ENCODE measurements at regions not wholly inside any gene's neighbourhood (a gene's known extent, or its start where the extent isn't known, plus 50 kb on each side); places are given as distances from the start of the nearest gene placed in this dataset.
"Not testable (repeated sequence)": the region's sequence is repeated elsewhere in the genome, so short reads cannot be mapped to it uniquely, and the experiment has no call there.

DNA sequence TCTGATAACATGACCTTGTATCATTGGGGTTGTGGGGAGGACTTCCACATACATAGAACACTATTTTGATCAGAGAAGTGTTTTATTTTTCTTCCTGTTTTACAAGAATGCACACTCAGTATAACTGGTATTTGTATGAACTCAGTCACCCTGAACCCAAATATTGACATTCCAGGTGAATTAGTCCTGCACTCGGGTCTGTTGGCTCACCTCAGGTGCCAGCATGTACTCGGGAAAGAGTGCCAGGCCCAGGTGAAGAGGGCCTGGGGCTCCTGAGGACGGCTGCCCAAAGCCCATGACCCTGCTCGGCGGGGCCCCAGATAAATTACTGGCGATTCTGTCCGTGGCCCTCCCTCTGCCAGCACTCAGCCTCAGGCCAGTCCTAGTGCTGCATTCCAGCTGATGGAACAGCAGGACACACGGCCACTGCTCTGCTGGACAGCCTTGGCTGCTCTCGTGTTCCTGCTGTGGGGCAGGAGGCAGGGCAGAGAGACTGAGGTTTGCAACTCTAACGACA lies 75.4 kb upstream of the TMPRSS2 start:
- no peak for DNase-seq

DNA sequence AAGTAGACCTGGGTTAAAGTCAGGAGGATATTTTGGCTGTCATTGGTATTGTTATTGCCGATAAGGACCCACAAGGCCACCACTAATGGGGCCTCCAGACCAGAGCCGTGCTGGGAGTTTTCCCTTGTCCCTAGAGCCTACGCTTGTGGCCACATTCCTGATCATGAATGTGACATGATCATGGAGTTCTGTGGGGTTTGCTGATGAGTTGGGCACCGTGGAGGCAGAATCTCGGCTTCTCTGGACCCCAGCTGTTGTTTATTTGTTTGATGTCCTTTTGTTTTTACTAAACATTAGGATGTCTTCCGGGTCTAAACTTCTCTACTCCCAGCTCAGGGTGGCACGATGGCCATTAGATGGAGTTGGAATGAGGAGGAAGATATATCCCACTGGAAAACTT lies 74.9 kb upstream of the TMPRSS2 start:
- no peak for DNase-seq

DNA sequence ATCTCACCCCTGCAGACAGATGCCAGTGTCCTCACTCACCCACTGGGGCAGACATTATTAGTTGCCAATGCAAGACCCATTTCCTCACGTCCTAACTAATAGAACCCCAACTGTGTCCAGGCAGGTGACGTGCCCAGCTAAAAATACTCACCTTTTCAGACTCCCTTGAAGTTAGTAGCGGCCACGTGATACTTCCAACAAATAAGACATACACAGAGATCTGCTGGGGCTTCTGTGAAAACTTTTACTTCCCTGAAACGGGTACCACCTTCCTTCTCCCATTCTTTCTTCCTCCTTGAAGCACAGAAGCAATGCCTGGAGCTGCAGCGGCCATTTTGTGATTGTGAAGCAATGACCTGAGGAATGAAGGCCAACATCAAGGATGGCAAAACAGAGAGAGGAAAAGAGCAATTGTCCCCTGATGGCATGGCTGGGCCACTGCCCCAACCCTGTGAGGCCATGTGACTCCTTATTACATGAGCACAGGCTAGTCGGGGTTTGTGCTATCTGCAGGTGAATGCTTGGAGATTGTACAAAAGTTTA lies 74.4 kb upstream of the TMPRSS2 start:
- DNase-seq: no peak

DNA sequence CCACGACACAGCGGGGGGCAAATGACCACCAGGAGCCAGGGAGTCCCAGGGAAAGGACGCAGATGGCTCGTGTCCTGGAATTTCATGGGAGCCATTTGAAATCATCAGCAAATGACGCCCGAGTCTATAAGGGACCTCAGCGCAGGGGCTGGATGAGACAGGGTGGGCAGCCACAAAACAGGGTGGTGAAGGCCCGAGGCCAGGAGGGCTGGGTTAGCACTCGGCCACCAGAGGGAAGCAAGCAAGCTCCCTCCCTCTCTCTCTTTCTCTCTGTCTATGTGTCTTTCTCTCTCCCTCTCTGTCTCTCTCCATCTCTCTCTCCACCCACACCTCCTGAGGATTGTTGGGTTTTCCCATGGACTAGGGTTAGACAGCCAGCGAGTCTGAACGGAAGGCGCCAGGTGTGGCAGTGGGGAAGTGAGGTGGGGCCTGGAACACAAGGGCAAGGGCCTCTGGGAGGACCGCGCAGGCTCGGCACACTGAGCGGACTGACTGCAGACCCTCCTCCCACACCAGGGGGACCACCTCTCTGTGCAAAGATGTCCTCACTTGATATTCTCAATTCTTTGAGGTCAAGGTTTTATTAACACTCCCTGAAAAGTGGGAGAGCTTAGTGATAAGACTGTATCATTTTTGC lies 73.8 kb upstream of the TMPRSS2 start:
- DNase-seq: no peak

DNA sequence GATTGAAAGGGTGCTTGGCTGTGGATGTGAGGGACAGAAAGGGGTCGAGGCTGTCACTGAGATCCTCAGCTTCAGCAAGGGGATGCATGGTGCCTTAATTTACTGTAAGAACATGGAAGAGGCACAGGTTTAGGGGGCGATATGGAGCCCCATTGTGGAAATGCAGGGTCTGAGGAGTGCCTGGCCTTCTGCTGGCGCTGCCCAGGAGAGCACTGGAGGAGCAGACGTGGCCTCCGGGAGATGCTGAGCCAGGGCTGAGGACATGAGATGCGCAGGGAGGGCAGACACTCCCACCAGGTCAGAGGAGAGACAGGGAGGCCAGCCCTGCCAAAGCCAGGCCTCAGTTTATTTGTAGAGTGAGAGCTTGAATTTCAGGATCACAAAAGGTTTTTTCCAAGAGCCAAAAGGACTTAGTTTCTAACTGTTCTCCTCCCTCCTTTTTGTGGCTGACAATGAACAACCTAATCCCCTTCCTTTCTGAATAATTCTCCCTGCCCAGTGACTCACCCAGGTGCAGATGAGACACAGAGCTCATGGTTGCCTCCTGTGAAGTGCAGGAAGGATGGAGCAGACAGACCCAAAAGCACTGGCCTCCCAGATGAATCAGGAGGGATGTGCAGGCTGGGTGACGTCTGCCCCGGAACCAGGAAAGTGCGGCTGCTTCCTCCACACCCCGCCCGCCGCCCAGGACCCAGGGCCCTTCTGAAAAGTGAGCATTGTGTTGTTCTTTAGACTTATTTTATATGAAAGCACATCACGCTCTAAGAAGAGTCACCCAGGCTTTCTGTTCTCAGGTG lies 73.0 kb upstream of the TMPRSS2 start:
- DNase-seq: no peak

DNA sequence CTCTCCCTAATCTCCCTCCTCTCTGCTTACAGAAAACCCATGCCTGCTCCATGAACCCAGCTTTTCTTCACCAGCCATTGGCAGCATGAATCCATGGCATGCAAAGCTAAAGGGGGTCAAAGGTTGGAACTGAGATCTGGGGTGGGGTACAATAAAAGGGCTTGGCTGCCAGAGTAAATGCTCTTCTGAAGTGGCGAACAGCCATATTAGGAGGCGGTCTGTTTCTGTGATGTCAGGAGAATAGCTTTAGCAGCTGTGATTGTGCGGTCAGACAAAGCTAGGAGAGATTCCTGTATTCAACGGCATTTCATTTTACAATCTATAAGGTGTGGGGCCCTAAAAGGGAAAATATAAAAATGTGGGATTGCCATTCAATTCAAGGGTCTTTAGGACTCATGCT lies 71.7 kb upstream of the TMPRSS2 start:
- DNase-seq: no peak

DNA sequence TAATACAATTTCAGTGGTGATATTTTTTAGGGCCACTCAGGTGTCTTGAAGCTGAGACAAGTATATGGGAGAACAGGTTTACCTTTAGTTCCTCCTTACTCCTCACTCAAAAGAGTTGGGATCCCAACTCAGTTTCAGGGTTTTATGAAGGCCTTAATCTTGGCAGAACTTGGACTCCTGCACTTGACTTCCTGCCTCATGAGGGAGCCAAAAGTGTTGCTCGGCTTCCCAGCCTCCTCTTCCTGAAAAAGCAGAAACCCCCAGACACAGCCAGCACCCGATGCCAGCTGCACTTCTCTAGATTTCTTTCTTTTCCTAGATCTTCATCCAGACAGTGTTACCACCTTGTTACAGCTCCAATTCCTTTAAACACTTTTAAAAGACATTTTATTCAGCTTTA lies 70.8 kb upstream of the TMPRSS2 start:
- no peak for DNase-seq

DNA sequence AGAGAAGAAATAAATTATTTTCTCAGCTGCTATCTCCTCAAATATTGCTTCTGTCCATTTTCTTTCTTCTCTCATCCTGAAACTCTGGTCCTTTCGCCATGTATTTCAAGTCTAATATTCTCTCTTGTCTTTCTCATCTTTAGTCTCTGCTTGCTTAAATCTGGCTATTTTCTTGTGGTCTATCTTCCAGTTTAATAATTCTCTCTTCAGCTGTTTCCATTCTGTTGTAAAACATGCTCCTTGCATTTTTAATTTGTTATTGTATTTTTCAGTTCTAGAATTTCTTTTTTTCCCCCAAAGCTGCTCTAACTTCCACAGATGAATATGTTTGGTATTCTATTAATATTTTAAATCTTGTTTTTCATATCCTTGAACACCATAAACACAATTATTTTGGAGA lies 70.1 kb upstream of the TMPRSS2 start:
- no peak for DNase-seq

DNA sequence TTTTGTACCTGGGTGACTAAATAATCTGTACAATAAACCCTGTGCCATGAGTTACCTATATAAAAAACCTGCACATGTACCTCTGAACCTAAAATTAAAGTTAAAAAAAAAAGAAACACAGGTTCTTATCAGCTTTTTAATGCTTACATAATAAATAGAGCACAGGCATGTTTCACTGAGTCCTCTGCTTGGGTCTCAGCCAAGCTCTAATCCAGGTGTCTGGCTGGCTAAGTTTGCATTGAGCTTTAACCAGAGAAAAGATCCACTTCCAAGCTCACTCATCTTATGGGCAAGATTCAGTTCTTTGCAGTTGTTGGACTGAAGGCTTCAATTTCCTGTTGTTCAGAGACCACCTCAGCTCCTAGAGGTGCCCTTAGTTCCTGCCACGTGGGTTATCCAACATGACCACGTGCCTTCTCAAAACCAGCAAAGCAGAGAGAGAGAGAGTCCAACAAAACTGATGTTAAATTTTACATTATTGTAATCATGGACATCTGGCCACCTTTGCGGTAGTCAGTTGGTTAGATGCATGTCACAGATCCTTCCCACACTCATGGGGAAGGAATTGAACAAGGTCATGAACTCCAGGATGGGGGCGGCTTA lies 68.2 kb upstream of the TMPRSS2 start:
- DNase-seq: no peak

DNA sequence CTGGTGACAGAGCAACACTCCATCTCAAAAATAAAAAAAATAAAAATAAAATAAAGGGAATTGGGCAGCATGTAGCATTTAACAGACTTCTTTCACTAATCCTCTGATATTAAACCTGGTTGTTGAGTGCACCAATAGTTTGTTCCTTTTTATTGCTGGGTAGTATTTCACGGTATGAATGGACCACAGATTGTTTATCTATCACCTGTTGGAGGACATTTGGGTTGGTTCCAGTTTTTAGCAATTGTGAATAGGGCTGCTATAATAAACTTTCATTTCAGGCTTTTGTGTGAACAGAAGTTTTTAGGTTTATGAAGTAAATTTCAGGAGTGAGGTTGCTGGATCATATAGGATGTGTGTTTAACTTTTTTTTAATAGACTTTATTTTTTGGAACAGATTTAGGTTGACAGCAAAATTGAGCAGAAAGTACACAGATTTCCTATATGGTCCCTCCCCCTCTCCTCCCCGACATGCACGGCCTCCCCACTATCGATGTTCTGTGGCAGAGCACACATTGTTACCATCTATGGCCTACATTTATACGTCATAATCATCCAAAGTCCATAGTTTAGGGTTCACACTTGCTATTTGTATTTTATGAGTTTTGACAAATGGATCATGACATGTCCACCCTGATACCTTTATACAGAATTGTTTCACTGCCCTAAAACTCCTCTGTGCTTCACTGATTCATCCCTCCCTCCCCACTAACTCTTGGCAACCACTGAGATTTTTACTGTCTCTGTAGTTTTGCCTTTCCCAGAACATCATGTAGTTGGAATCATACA lies 66.1 kb upstream of the TMPRSS2 start:
- no peak for DNase-seq

DNA sequence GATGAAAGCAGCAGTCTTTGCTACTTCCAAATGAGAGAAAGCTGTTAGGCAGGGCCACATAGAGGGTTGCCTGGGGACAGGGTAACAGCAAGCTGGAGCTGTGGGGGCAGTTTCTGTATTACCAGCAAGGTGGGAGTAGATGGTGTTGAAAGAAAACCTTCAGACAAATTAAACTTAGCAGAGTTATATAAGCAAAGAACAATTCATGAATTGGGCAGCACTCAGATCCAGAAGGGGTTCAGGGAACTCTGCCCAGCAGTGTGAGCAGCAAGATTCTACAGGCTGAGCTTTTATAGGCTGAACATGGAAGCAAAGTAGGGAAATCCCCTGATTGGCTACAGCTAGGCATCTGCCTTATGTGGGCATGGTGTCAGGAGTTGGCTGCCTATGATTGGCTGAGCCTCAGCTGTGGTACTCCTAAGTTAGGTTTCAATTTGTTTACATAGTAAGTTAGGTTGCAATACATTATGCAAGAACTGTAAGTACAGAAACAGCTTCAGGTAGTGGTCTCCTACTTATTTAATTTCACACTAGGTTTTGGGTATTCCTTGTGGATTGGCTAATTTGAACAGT lies 64.1 kb upstream of the TMPRSS2 start:
- no peak for DNase-seq

DNA sequence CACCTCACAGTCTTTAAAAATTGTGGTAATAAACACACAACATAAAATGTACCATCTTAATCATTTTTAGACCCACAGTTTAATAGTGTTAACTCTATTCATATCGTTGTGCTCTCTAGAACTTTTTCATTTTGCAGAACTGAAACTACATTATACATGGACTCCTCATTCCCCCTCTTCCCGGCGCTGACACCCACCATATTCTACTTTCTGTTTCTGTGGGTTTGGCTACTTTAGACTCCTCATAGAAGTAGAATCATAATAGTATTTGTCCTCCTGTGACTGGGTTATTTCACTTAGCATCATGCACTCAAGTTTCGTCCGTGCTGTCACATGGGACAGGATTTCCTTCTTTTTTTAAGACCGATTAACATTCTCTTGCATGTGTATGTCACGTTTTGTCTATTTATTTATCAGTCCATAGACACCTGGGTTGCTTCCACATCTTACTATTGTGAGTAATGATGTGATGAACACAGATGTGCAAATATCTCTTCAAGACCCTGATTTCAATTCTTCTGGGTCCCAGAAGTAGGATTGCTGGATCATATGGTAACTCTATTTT lies 62.9 kb upstream of the TMPRSS2 start:
- no peak for DNase-seq

DNA sequence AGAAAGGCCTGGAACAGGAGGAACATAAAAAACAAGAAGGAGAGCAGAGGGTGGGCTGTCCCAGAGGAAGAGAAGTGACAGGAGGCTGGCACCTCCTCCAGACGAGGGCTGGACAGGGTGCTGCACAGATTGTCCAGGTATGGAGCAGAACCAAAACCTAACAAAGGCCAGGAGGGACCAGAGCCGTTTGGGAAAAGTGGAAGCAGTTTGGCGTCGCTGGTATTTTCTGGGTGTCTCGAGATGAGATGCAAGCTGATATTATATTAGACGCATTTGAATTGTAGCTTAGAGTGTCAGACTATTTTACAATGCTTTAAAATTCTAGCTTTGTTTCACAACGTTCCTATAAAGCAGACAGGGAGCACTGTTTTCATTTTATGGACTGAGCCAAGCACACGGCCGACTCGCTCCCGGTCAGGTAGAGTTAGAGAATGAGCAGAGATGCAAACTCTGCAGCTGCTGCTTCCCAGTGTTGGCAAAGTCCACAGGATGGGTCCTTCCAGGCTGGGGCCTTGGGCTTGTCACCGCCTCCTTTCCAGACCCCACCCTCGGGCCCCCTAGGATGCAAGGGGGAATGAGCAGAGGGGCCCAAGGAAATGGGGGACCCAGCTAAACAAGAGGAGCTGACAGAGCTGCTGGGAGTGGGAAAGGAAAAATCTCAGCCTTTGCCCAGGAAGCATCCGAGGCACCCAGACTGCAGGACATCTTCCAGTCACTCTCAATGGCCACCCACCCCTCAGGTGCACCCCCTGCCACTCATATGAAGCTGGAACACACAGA lies 60.8 kb upstream of the TMPRSS2 start:
- DNase-seq: no peak

DNA sequence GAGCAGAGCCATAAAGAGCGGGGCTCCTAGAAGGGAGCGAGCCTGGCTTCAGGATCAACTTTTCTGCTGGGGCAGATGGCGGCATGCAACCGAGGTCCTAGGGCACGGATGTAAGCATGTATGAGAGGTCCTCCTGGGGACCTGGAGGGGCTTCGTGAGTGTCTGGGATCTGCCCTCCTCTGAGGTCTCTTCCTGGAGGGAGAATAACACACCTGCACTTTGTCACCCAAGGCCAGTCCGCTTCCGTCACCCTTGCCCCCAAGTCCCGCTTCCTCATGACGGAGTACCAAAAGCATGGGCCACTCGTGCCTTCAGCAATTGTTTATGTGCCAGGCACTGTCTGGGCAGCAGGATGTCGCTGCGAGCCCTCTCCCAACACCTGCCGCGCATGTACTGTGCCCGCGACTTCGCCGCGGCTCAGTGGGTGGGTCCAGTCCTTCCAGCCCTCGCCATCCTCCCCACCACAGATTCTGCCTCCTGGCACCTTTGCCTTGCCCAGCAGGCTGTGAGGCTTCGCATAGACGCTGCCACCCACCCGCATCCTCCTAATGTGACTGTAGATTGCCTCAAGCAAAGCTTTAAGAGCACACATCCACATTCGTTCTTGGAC lies 60.0 kb upstream of the TMPRSS2 start:
- no peak for DNase-seq

DNA sequence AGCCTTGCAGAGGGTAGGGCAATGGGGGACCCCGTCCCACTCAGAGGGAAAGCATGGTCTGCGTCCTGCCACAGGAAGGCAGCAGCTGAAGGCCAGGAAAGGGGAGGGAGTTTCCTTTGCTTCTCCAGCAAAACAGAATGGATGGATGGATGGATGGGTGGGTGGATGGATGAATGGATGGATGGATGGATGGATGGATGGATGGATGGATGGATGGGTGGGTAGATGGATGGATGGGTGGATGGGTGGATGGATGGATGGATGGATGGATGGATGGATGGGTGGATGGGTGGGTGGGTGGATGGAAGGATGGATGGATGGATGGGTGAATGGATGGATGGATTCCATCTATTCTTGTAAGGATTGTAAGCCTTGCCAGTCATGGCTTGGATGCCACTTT lies 59.3 kb upstream of the TMPRSS2 start:
- not testable (repeated sequence) for DNase-seq

DNA sequence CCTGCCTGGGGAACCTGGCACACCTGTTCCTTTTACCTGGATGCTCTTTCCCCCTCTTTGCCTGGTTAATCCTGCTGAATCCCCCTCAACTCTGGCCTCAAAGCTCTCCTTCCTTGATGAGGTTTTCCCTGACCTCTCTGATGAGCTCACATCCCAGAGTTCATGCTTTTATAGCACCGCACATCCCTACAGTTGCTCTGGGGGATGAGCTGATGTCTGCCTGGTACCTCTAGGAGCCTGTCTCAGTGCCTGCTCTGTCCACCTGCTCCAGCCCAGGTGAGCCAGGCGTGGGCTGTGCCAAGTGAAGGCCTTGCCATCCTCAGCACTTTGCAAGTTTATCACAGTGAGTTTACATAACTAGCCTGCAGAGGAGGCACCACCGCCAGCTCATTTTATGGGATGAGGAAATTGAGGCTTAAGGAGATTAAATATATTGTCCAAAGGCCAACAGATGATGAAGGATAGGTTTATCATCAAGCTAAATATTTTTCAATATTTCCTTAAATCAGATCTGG lies 58.6 kb upstream of the TMPRSS2 start:
- DNase-seq: no peak

DNA sequence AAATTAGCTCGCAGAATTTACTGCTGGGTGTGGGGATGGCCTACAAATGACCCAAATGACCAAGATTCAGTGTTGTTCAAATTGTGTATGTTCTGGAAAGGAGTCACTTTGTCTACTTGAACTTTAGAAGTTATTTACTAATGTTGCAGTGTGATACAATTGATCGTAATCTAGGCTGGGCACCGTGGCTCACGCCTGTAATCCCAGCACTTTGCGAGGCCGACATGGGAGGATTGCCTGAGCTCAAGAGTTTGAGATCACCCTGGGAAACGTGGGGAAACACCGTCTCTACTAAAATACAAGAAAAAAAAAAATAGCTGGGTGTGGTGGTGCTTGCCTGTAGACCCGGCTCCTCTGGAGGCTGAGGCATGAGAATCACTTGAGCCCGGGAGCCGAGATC lies 57.6 kb upstream of the TMPRSS2 start:
- DNase-seq: no peak

DNA sequence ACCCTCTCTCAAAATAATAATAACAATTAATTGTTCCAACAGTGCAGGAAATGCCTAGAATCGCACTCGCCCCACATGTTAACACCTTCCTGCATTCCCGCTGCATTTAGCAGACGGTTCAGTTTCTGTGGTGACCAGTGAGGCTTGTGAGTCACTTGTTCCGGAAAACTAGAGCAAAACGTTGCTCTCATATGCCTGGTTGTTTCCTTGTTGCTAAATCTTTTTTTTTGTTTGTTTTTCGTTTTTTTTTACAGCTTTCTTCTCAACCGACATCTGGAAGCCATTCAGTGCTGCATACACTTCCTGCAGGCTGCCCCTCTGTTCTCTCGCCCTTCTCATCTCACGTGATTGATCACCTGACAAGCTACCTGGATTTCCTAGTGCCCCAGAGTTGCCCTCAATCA lies 56.9 kb upstream of the TMPRSS2 start:
- DNase-seq: no peak

DNA sequence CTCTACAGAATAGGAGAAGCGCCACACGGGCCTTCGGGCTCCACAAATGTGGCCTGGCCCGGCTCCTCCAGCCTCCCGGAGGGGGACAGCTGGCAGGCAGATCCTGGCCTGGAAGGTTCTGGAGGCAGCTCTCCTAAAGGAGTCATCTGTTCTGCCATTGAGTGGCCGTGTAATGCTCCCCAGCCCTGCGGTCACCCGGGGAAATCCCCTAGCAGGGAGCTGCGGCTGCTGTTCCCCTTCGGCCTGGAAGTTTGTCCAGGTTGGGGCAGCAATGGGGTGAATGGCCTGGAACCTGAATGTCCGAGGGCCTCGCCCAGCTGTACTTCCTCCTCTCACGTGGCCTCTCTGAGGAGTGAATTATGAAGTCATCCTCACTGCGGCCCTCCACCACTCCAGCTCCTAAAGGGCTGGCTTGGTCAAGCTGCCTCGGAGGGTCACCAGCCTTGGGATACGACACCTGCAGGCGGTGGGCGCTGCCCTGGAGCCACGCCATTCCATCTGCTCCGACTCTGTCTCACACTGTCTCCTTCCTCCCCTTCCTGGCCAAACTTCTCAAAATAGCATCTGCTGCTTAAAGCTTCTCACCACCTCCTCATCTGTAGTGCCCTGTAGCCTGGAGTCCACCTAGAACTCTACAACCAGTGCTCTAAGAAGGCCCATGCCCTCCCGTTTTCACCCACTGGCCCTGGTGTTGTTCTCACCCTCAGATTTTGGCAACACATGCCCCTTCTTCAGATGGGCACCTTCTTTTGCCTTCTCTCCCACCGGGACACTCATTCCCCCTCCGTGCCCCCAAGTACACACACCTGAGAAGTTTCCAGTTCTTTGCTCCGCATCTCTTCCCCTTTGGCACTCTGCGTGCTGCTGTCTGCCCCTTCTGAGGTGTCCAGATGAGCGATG lies 54.4 kb upstream of the TMPRSS2 start:
- no peak for DNase-seq

DNA sequence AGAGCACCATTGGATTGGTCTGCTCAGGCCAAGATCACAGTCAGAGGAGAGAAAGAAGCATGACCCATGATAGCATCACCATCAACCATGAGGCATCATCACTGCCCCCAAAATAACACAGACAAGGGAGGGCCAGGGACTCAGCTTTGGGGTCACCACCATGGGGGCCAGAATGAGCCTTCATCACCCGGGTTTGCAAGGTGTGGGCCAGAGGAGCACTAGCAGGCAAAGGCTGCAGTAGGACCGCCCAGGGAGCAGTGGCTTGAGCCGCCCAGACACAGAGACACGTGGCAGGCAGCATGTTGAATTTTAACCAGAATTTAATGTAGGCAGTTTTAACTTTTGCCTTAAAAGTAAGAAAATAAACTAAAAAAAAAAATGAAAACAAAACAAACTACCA lies 53.7 kb upstream of the TMPRSS2 start:
- no peak for DNase-seq

Measured in stimulated activated CD4-positive, alpha-beta T cell treated with anti-CD3 and anti-CD28 coated beads, Interleukin-4, amount 100 ng/mL, for 4 hours (primary cell).